MCF 10A (cell line): ENCODE measurements at regions not wholly inside any gene's neighbourhood (a gene's known extent, or its start where the extent isn't known, plus 50 kb on each side); places are given as distances from the start of the nearest gene placed in this dataset.

Experiments
- BruUV-seq: library from RNA; stranded (reverse); fragments of 400-500 nt; replicated peaks from 2 replicates; lab custom pipeline; 2021; lab: Mats Ljungman, UMichigan
- CTCF ChIA-PET: fragments of 300-600 bp; sonication (Branson Sonifier 250); formaldehyde crosslinking; extraction: SDS; loops from one replicate; lab custom pipeline; 2021; ENCODE audit warnings: antibody characterized with exemption, inconsistent platforms; lab: Yijun Ruan, JAX
- POLR2A ChIA-PET: fragments of 300-600, 350-650 bp; sonication (Branson Sonifier 250); formaldehyde crosslinking; extraction: SDS; loops from one replicate; lab custom pipeline; 2020; ENCODE audit warnings: antibody characterized with exemption, inconsistent platforms; lab: Yijun Ruan, JAX
- DNase-seq: peaks from one replicate; pipeline ENCODE4 v3.0.0-alpha.2; 2018; ENCODE audit not compliant: unreplicated experiment
- H3K27ac Mint-ChIP-seq: one replicate; pipeline ENCODE4 v1.8.0; 2022; ENCODE audit warnings: mild to moderate bottlenecking, low read depth, mixed read lengths; ENCODE audit not compliant: unreplicated experiment
- H3K27me3 Mint-ChIP-seq: one replicate; pipeline ENCODE4 v1.8.0; 2022; ENCODE audit warnings: mixed read lengths; ENCODE audit not compliant: insufficient read depth, unreplicated experiment
- H3K36me3 Mint-ChIP-seq: one replicate; pipeline ENCODE4 v1.8.0; 2022; ENCODE audit warnings: mild to moderate bottlenecking, moderate library complexity, mixed read lengths; ENCODE audit not compliant: insufficient read depth, unreplicated experiment
- H3K4me1 Mint-ChIP-seq: one replicate; pipeline ENCODE4 v1.8.0; 2022; ENCODE audit warnings: mixed read lengths; ENCODE audit not compliant: insufficient read depth, unreplicated experiment
- H3K4me3 Mint-ChIP-seq: one replicate; pipeline ENCODE4 v1.8.0; 2022; ENCODE audit warnings: mild to moderate bottlenecking, moderate library complexity, mixed read lengths; ENCODE audit not compliant: unreplicated experiment
- H3K9me3 Mint-ChIP-seq: one replicate; pipeline ENCODE4 v1.8.0; 2022; ENCODE audit warnings: mixed read lengths; ENCODE audit not compliant: unreplicated experiment
- CTCF ChIP-seq: fragments of 200-600 bp; IDR thresholded peaks from one replicate; pipeline ENCODE4 v1.8.0; 2022; ENCODE audit warnings: antibody characterized with exemption, mild to moderate bottlenecking; ENCODE audit not compliant: unreplicated experiment
- intact Hi-C: fragments of 100-400 bp; cut with micrococcal nuclease; formaldehyde crosslinking; loops from 2 replicates; pipeline ENCODE4 v1.14.1; 2022

- no peak for DNase-seq
- no peaks in the 10 kb centered on the region for H3K4me1 Mint-ChIP-seq
- no peak overlapping the region for H3K27ac Mint-ChIP-seq
- H3K36me3 Mint-ChIP-seq, result no peaks in the 10 kb centered on the region
- intact Hi-C loops, result no loop called here
- no TSS peak for BruUV-seq
- POLR2A ChIA-PET, result no interaction called here
- CTCF ChIA-PET, result no interaction called here
- TF ChIP-seq CTCF, result no peak
- no peak overlapping the region for H3K4me3 Mint-ChIP-seq
- H3K27me3 Mint-ChIP-seq, result peaks cover 47% of the 10 kb centered on the region
- H3K9me3 Mint-ChIP-seq, result no peaks in the 10 kb centered on the region
These were observed 149.5 kb downstream of the PPP1R2C start for GRCh38 chrX:42628471-42628870.

DNA sequence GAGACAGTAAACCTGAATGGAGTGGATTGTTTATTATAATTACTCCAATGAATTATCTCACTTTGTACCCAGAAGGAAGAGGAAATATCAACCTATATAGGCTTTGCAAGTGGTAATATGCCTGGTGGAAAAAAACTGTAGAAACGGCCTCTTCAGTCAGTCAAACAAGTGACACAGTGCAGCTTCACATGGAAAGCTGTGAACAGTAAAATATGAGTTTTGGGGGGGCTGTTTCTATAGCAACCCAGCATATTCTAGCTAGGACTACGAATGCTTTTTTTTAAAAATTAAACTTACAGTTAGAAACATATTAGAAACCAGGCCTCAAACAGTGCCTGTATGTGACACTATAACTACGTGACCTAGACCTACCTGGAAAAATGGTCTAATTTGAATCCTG, 150.1 kb downstream of the PPP1R2C start:
- intact Hi-C loops, result no loop called here
- DNase-seq, result no peak
- CTCF ChIA-PET, result no interaction called here
- POLR2A ChIA-PET, result no interaction called here
- Mint-ChIP-seq H3K27me3 (peaks cover 42% of the 10 kb centered on the region), H3K4me3 (no peak overlapping the region), H3K36me3 (no peaks in the 10 kb centered on the region), H3K9me3 (no peaks in the 10 kb centered on the region), H3K4me1 (no peaks in the 10 kb centered on the region), H3K27ac (no peak overlapping the region)
- BruUV-seq, result no TSS peak
- no peak for TF ChIP-seq CTCF

DNA sequence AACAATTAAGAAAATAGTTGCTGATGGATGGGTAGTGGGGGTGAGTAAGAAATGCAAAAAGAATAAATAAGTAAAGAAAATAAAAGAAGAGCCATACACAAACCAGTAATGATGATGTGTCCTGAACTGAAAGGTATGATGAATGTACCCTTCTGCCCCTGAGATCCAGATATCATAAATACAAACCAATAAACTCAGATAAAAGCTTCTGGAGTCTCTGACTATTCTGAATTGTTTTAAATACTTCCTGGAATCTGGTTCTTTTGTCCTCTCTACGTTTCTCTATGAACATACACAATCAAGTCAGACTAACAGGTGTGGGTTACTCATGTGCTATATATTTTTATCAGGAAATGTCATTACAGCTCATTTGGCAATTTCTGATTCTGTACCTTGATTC, 153.4 kb downstream of the PPP1R2C start:
- DNase-seq, result no peak
- CTCF ChIA-PET, result no interaction called here
- BruUV-seq, result no TSS peak
- intact Hi-C loops, result no loop called here
- H3K36me3 Mint-ChIP-seq, result no peaks in the 10 kb centered on the region
- no peaks in the 10 kb centered on the region for H3K4me1 Mint-ChIP-seq
- TF ChIP-seq CTCF, result no peak
- H3K4me3 Mint-ChIP-seq, result no peak overlapping the region
- H3K27ac Mint-ChIP-seq, result no peak overlapping the region
- peaks cover 57% of the 10 kb centered on the region for H3K27me3 Mint-ChIP-seq
- no peaks in the 10 kb centered on the region for H3K9me3 Mint-ChIP-seq
- POLR2A ChIA-PET, result no interaction called here

DNA sequence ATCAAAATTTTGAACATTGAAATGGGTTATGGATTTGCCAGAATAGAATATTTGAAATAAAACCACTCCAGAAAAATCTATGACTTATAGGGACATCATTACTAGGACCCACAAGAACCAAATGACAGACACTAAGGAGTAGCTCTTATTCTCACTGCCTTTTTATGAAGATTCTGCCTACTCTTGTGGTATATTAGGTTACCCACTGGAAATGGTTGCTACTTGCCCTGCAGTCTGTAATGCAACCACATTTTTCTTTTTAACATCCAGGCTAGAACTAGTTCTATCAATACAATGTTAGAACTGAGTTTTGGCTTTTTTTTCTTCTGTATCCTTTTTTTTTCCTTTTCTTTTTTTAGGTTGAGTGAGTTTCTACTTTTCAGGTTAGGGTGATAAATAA, 158.9 kb downstream of the PPP1R2C start:
- peaks cover 82% of the 10 kb centered on the region for H3K27me3 Mint-ChIP-seq
- no peak for TF ChIP-seq CTCF
- no peaks in the 10 kb centered on the region for H3K9me3 Mint-ChIP-seq
- H3K36me3 Mint-ChIP-seq, result no peaks in the 10 kb centered on the region
- H3K27ac Mint-ChIP-seq, result no peak overlapping the region
- no peak for DNase-seq
- CTCF ChIA-PET, result no interaction called here
- intact Hi-C loops, result no loop called here
- H3K4me3 Mint-ChIP-seq, result no peak overlapping the region
- peaks cover 6% of the 10 kb centered on the region for H3K4me1 Mint-ChIP-seq
- no TSS peak for BruUV-seq
- POLR2A ChIA-PET, result no interaction called here
